Astrocyte of the spinal cord (primary cell): ENCODE measurements at regions not wholly inside any gene's neighbourhood (a gene's known extent, or its start where the extent isn't known, plus 50 kb on each side); places are given as distances from the start of the nearest gene placed in this dataset.

Experiments
- DNase-seq: peaks from one replicate; pipeline ENCODE4 v3.0.0; 2011; ENCODE audit warnings: low read depth, low spot score
- H3K4me3 ChIP-seq: 2 replicates; pipeline ENCODE4 v1.5.1; 2011; ENCODE audit warnings: low read depth, mild to moderate bottlenecking, low read length, moderate library complexity
- CTCF ChIP-seq: IDR thresholded peaks from 2 replicates; pipeline ENCODE4 v1.5.1; 2012; ENCODE audit warnings: low read depth, mild to moderate bottlenecking, low read length, inconsistent platforms
- in situ Hi-C: cut with HindIII; loops from 2 replicates; pipeline ENCODE4 v1.10.0; 2017; ENCODE audit warnings: low sequenced_read_pairs

GRCh38 chr14:98059106-98059505 is 1212.9 kb downstream of the BCL11B start:
- in situ Hi-C loops = no loop called here
- TF ChIP-seq CTCF = no peak
- no peak overlapping the region for H3K4me3 ChIP-seq
- DNase-seq = no peak

GRCh38 chr14:98062083-98062482 is 1209.9 kb downstream of the BCL11B start:
- DNase-seq = no peak
- in situ Hi-C loops = no loop called here
- no peak for TF ChIP-seq CTCF
- no peak overlapping the region for H3K4me3 ChIP-seq

- TF ChIP-seq CTCF = no peak
- H3K4me3 ChIP-seq = no peak overlapping the region
- in situ Hi-C loops = no loop called here
- peak; percentile 68 for DNase-seq
Observed at GRCh38 chr14:98069712-98070171, 1202.3 kb downstream of the BCL11B start.

GRCh38 chr14:98070536-98070935 is 1201.5 kb downstream of the BCL11B start:
- DNase-seq = no peak
- H3K4me3 ChIP-seq = no peak overlapping the region
- in situ Hi-C loops = no loop called here
- TF ChIP-seq CTCF = no peak

- in situ Hi-C loops = no loop called here
- DNase-seq = no peak
- TF ChIP-seq CTCF = no peak
- H3K4me3 ChIP-seq = no peak overlapping the region
Observed at GRCh38 chr14:98074111-98074510, 1197.9 kb downstream of the BCL11B start.

- in situ Hi-C loops = no loop called here
- TF ChIP-seq CTCF = no peak
- no peak for DNase-seq
- H3K4me3 ChIP-seq = no peak overlapping the region
Observed at GRCh38 chr14:98077176-98077575, 1194.8 kb downstream of the BCL11B start.

- no peak for TF ChIP-seq CTCF
Observed at GRCh38 chr14:98082833-98083232, 1189.2 kb downstream of the BCL11B start.

More at GRCh38 chr14:98082833-98083232, 1189.2 kb downstream of the BCL11B start:
- DNase-seq = no peak
- in situ Hi-C loops = no loop called here
- H3K4me3 ChIP-seq = no peak overlapping the region
